ENCODE measurements at regions not wholly inside any gene's neighbourhood (a gene's known extent, or its start where the extent isn't known, plus 50 kb on each side); places are given as distances from the start of the nearest gene placed in this dataset.

DNA sequence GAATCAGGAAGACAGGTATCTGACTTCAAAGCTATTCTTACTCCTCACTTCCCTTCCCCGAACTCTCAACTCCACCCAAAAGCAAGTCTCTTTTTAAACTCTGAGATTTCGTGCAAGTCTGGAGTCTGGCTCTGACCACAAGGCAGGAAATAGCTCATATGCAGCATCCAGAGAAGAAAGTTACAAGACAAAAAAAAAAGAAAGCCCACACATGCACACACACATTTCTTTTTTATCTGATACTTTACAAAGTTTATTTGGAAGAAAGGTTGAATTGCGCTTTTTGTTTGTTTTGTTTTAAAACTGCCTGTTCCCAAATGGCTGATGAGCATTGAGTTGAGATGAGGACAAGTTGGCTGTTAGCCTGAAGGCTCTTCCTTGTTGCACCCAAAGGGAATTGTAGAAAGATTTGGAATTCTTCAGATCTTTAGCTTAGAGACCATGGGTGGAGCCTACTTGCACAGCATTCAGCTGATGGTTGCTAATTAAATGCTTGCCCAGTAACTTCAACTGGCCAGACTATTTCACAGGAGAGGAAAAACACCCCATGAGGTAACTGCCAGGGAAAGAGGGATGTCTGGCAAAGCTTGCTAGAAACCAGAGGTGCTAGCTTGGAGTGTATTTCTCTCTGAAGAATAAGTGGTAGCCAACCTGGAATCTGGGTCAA is 490.3 kb downstream of the TTLL7 start:
- TF ChIP-seq, protein P1, sequence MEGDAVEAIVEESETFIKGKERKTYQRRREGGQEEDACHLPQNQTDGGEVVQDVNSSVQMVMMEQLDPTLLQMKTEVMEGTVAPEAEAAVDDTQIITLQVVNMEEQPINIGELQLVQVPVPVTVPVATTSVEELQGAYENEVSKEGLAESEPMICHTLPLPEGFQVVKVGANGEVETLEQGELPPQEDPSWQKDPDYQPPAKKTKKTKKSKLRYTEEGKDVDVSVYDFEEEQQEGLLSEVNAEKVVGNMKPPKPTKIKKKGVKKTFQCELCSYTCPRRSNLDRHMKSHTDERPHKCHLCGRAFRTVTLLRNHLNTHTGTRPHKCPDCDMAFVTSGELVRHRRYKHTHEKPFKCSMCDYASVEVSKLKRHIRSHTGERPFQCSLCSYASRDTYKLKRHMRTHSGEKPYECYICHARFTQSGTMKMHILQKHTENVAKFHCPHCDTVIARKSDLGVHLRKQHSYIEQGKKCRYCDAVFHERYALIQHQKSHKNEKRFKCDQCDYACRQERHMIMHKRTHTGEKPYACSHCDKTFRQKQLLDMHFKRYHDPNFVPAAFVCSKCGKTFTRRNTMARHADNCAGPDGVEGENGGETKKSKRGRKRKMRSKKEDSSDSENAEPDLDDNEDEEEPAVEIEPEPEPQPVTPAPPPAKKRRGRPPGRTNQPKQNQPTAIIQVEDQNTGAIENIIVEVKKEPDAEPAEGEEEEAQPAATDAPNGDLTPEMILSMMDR (IDR thresholded peaks at IDR 0.05): no peak

DNA sequence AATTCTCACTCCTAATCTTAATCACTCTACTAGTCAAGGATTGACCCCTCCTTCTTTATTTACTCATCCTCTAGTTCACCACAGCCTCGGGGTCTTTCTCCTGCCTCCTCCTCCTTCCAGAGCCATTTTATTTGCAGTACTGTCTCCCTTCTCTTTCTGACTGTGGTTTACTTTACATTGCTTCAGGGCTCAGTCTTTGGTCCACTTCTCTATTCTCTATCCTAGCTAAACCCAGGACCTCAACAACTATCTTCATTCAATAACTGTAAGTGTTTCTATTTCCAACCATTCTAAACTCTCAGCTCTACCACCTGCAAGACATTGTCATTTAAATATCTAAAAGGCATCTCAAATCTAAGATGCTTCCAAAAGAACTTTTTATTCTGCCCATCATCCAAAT is 493.8 kb downstream of the TTLL7 start:
- TF ChIP-seq, protein P1 (IDR thresholded peaks at IDR 0.05): no peak

DNA sequence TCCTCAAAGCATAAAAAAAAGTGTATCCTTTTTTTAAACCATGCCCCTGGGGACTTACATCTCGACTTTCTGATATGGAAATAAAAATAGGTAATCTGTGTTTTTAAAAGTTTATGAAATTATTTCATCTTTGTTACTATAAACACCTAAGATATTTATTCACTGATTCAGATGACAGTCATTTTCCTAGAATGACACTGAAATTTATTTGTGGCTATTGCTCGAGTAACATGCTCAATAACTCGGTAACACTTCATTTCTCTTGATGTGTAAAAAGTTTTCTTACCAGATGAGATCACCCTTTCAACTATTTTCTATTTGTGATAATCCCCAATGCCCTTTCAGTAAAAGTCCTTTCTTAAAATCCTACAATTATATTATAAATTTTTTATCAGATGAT is 495.8 kb downstream of the TTLL7 start:
- TF ChIP-seq, protein P1 (IDR thresholded peaks at IDR 0.05): no peak

DNA sequence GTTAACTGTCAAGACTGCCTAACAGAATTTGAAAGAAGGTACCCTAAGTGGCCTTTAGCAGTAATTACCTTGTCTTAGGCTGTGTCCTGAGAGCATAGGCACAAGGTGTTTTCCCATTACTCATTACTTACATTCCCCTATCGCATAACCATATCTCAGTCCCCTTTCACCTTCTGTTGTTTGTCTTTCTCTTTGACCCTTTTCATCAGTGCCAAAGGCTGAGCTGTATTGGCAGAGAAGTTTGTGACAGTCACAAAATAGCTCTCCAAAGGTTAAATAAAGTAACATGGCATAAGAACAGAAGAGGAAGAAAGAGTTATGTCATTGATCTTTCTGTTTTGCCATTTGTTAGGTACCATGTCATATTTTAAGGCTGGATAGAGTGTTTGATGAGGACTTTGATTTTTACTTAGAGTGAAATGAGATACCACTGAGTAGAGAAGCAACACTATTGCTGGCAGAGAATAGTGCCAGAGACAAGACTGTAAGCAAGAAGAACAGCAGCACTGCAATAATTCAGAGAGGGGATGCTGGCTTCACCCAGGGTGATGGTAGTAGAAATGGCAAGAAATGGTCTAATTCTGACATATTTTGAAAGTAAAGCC is 497.8 kb downstream of the TTLL7 start:
- TF ChIP-seq, protein P1 (IDR thresholded peaks at IDR 0.05): no peak

DNA sequence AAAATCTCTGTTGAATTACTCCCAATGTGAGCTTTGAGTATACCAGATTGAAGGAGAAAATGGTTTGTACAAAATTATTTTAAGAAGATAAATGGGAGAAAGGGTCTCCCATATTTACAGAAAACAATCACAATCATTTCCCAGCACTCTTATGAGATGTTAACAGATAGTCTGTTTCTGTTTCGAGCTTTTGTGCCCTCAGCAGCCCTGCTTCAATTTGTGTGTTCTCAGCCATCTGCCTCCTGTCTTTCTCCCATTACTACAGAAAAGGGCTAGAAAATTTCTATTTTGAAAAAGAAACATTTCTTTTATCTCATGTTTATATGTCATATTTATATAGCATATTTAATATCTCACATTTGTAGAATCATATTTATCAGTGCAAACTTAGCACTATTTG is 498.4 kb downstream of the TTLL7 start:
- TF ChIP-seq, protein P1 (IDR thresholded peaks at IDR 0.05): no peak

DNA sequence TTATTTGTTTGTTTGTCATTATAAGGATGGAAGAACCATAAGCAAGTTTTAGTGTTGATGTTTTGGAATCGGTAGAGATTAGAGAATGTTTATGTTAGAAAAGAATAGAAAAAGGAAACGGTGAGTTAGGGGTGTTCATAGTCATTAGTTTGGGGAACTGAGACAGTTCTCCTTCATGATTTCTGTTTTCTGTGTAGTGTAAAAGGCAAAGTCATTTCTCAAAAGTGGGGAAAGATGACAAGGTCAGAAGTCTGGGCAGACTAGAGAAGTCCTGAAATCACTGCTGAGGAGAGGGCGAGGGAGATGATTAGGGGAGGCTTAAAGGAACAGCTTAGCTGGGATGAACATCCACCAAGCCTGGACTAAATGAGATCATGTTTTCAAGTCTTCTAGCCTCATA is 498.9 kb downstream of the TTLL7 start:
- TF ChIP-seq, protein P1 (IDR thresholded peaks at IDR 0.05): no peak

DNA sequence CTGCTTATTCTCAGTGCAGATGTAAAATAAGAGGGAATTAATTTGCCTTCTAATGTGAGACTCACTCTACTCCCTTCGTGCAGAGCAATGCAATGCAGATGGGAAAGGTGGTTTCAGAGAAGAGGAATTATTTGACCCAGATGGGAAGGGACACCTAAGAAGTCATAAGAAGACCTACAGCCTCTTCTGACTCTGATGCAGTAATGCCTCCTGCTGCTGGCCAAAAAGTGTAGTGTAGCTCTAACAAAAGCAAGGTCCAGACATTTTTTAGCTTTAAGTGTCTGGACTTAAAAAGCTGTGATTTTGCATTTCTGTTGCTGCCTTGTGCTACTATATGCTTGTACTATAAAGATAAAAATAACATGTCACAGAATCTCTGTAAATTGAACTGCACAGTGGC is 501.4 kb downstream of the TTLL7 start:
- TF ChIP-seq, protein P1 (IDR thresholded peaks at IDR 0.05): peak; percentile 35
